Posterior cingulate gyrus (tissue), 11 donors: ENCODE measurements at regions not wholly inside any gene's neighbourhood (a gene's known extent, or its start where the extent isn't known, plus 50 kb on each side); places are given as distances from the start of the nearest gene placed in this dataset.
"Not testable (repeated sequence)": the region's sequence is repeated elsewhere in the genome, so short reads cannot be mapped to it uniquely, and the experiment has no call there.

ENCODE experiments used
- DNase-seq, 10 donors: peaks; one replicate each; pipeline versions ENCODE4 v3.0.0 to v3.0.0-alpha.2; 2020 to 2021; ENCODE audit warnings: mixed read lengths in 3 of 10
- intact Hi-C: fragments of 100-400 bp; cut with DNase I; formaldehyde crosslinking; loops from one replicate; pipeline ENCODE4 v1.15.1; 2023

- no peak for DNase-seq
- intact Hi-C loops, result no loop called here
Observed at GRCh38 chr5:12679731-12680130, 775.5 kb upstream of the CTNND2 start.

GRCh38 chr5:12675959-12676358 is 771.7 kb upstream of the CTNND2 start:
- DNase-seq, result no peak
- intact Hi-C loops, result no loop called here

- peak in 1 of 10 donors; percentile 10 for DNase-seq
- intact Hi-C loops, result no loop called here
Observed at GRCh38 chr5:12672141-12672540, 767.9 kb upstream of the CTNND2 start.

- intact Hi-C loops, result no loop called here
- DNase-seq, result no peak
Observed at GRCh38 chr5:12669326-12669725, 765.1 kb upstream of the CTNND2 start.

- DNase-seq, result no peak
- intact Hi-C loops, result no loop called here
Observed at GRCh38 chr5:12668564-12668963, 764.3 kb upstream of the CTNND2 start.

- intact Hi-C loops, DNase-seq: not testable (repeated sequence)
Observed at GRCh38 chr5:12667818-12668217, 763.6 kb upstream of the CTNND2 start.

- intact Hi-C loops, DNase-seq: not testable (repeated sequence)
Observed at GRCh38 chr5:12665772-12666171, 761.5 kb upstream of the CTNND2 start.

GRCh38 chr5:12662545-12663314 is 758.5 kb upstream of the CTNND2 start:
- intact Hi-C loops, result no loop called here

GRCh38 chr5:12661617-12662370 is 757.5 kb upstream of the CTNND2 start:
- DNase-seq, result peak in 3 of 10 donors; percentile 49 to 79 (median 73)
- intact Hi-C loops, result no loop called here

More at GRCh38 chr5:12662545-12663314, 758.5 kb upstream of the CTNND2 start:
- DNase-seq, result peak in 2 of 10 donors; percentile 35 to 59

- intact Hi-C loops, result not testable (repeated sequence)
- DNase-seq, result peak in 3 of 10 donors; percentile 43 to 66 (median 51)
Observed at GRCh38 chr5:12660279-12661107, 756.2 kb upstream of the CTNND2 start.

GRCh38 chr5:12659686-12660085 is 755.4 kb upstream of the CTNND2 start:
- intact Hi-C loops, result no loop called here
- no peak for DNase-seq

- intact Hi-C loops, result no loop called here
- DNase-seq, result no peak
Observed at GRCh38 chr5:12658871-12659446, 754.7 kb upstream of the CTNND2 start.

GRCh38 chr5:12657914-12658474 is 753.7 kb upstream of the CTNND2 start:
- intact Hi-C loops, DNase-seq: not testable (repeated sequence)

- no peak for DNase-seq
- intact Hi-C loops, result no loop called here
Observed at GRCh38 chr5:12655675-12656074, 751.4 kb upstream of the CTNND2 start.

GRCh38 chr5:12652201-12652600 is 748.0 kb upstream of the CTNND2 start:
- no peak for DNase-seq
- intact Hi-C loops, result no loop called here

- DNase-seq, result no peak
- intact Hi-C loops, result no loop called here
Observed at GRCh38 chr5:12648558-12648957, 744.3 kb upstream of the CTNND2 start.

- intact Hi-C loops, result no loop called here
Observed at GRCh38 chr5:12647613-12648012, 743.4 kb upstream of the CTNND2 start.

GRCh38 chr5:12645582-12645981 is 741.3 kb upstream of the CTNND2 start:
- DNase-seq, result no peak
- intact Hi-C loops, result no loop called here

More at GRCh38 chr5:12647613-12648012, 743.4 kb upstream of the CTNND2 start:
- peak in 1 of 10 donors; percentile 30 for DNase-seq

GRCh38 chr5:12636209-12636608 is 732.0 kb upstream of the CTNND2 start:
- intact Hi-C loops, result no loop called here
- no peak for DNase-seq

GRCh38 chr5:12626556-12626955 is 722.3 kb upstream of the CTNND2 start:
- DNase-seq, result peak in 1 of 10 donors; percentile 25
- intact Hi-C loops, result no loop called here
